UCSD-AML1 (cell line): ENCODE measurements at regions not wholly inside any gene's neighbourhood (a gene's known extent, or its start where the extent isn't known, plus 50 kb on each side); places are given as distances from the start of the nearest gene placed in this dataset.

Experiments used
- DNase-seq: peaks from one replicate; lab custom pipeline; 2025; ENCODE audit not compliant: unreplicated experiment; lab: John Stamatoyannopoulos, UW

DNA sequence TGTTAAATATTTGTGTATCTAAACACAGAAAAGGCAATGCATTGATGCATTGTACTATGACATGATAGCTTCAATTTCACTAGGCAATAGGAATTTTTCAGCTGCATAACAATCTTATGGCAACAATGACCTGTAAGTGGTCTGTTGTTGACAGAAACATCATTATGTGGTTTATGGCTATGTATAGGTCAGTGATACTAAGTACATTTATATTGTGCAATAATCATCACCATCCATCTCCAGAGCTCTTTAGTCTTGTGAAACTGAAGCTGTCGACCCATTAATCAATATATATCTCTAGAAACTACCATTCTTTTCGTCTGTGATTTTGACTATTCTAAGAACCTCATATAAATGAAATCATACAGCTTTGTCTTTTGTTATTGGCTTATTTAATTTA, 200.1 kb upstream of the ZNF717 start:
- DNase-seq: no peak

DNA sequence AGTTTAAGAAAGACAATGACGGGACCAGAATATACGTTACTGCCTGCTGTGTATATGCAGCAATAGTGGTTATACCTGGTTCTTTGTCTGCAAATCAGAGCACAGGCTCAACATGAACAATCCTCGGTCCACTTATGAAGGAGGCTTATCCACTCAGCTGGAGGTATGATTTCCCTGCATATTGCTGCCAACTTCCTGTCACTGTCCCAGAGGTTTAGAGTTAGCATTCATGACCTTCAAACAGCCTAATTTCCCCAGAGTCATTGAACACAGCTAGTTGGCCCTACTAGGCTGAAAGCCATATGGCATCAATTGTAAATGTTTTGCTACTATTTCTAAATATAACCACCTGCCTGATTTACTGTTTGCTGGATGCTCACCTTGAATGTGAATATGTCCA, 224.9 kb upstream of the ZNF717 start:
- no peak for DNase-seq

DNA sequence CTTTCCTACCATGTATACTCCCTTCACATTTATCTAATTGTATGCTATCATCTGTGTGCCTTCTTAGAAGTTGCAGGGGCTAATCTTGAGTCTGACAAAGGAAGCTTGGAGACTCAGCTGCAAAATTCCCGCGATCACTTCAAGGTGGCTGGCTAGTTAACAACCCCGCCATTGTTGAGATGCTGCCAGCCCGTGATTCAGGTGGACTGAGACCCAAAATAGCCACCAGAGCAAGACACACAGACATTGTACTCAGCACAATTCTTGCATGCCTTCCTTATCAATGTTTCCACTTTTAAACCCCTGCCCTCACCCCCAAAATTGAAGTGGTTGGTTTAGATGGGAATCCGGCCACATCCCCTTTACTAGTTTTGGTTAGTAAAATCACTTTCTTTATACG, 225.8 kb upstream of the ZNF717 start:
- no peak for DNase-seq

DNA sequence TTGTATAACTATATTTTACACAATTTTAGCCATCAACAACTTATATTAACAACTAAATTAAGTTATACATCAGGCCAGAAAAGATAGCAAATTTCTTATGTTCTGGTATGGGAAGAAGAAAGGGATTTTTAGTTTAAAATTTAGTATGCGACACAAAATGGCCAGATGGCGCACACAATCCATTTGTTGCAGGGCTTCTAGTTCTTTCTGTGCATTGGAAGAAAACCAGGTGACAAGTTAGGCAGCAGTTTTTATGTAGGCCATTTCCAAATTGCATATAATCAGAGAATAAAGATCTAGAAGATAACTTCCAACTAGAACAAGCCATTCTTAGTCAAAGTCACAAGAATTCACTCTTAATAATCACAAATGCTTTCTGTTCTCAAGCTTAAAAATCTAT, 230.1 kb upstream of the ZNF717 start:
- DNase-seq: no peak

DNA sequence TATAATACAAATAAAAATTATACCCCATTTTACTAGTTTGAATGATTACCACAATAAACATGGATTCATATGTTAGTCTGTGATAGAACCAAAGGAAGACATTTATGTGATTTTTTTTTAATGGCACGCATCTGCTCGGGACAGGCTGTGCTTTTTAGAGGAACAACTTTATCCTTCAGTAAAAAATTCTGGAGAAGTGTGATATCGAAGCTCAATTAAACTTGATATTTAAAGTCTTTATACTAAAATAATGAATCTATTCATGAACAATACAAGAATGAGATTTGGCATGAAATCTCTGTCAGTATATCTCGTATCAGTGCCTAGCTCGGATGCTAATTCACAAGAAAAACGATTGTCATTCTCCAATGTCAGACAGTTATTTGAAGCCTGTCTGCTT, 230.8 kb upstream of the ZNF717 start:
- no peak for DNase-seq

DNA sequence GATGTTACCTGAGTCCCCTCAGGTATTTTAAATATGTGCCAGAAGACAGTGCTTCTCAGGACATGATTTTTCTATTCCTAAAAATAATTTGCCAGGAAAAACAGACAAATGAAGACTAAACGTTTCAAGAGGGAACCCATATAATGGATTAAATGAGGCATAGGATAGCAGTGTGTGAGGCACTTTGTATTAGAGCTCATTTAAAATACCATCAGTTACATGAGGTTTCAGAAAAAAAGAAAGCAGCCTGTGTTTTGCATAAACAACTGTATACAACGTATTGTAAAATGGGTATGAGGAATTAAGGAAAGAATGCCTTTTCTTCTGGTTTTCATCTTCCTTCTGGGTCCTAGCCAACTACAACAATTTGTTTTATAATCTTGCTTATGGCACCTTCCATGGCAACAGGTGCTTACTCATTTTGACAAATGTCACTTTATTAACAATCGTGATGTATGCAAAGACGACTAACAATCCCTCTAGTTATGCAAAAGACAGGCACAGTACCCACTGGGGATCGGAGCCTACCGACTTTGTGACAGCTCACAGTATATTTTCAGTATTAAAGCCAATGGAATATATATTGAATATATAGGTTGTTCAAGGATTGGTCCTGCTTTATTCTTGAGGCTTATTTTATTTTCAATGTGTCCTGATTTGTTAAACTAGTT, 231.6 kb upstream of the ZNF717 start:
- DNase-seq: no peak

DNA sequence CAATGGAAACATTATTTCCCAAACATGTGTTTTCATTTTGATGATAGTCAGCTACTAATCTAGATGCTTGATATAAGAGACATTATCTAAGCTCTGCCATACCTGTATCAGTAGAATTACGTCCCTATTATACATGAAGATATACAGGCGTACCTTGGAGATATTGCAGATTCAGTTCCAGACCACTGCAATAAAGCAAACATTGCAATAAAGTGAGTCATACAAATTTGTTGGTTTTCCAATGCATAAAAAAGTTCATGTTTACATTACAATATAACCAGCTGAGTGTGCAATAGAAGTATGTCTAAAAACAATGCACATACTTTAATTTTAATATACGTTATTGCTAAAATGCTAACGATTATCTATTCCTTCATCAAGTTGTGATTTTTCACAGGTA, 236.0 kb upstream of the ZNF717 start:
- DNase-seq: no peak

DNA sequence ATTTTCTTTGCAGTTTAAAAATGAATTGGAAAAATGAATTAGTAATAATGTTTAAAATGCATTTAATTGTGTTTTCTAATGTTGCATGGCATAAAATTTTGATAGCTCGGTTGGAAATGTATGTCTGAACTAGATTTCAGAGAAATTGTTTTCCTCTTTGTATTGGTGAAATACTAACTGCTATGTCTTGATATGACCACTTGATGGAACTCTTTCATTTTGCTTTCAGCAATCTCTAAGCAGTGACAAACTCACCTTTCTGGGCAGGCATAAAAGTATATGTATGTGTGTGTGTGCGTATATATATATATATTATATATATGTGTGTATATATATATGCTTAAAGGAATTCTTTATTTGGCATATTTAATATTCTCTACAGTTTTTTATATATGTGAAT, 239.3 kb upstream of the ZNF717 start:
- DNase-seq: no peak

DNA sequence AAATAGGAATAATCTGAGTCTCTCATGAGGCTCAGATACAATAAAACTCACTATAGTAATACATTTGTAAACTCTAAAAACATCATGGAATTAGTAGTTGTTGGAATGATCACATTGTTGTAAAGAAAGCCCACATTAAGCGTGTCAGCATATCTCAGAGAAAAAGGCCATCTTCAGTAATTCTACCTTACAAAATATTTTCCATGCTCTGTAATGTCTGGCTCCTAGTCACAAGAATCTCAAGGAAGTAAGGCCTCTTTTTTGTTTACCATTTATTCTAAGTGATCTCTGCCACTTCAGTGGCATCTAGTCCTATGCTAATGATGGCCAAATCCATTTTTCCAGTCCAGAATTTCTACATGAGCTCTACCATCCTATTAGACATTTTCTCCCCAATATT, 240.2 kb upstream of the ZNF717 start:
- DNase-seq: no peak

DNA sequence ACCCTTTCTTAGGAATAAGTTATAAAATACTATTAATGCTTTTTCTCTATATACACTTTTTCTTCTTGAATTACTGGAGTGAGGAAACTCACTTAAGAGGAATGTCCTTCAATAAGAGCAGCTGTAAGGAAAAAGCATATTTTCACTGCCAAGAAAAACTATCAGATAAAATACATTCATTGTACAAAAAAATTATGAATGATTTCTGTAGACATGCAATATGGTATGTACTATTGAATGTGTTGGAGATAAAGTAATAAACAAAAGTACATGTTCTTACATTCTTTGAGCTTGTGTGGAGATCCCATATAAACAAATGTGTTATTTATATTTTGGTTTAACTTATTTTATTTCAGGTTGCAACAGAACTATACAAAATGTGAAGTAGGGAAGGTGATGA, 241.0 kb upstream of the ZNF717 start:
- no peak for DNase-seq

DNA sequence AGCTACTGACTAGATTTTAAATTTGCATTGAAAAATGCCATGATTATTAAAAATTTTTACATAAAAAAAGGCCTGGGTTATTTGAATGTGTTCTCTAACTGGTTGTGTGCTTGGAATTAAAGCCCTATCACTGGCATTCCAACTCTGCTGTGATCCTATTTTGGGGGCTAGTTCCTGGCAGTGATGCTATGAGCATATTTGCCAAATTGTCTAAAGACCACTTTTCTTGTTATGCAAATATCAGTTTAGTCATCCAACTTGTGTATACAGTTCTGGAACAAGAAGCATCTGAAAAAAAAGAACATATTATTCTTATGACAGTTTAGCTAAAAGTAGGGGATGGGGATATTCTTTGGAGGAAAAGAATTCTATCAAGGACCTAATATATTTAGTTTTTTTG, 243.4 kb upstream of the ZNF717 start:
- no peak for DNase-seq

DNA sequence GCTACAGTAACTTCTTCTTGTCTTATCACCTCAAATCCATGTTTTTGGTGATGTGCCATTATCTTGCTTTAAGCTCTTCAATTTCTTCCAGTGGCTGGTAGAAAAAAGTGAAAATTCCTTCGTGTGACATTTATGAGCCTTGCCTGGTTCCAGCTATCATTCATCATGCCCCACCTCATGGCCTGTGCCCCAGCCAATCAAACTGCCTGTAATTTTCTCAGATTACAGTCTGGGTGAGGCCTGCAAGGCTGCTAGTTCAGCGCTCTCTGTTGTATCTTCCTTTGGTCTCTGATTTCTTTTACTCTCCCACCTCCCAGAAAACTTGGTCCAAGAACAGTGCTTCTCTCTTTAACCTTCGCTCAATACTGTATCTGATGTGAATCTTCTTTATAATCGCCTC, 249.3 kb upstream of the ZNF717 start:
- DNase-seq: no peak

DNA sequence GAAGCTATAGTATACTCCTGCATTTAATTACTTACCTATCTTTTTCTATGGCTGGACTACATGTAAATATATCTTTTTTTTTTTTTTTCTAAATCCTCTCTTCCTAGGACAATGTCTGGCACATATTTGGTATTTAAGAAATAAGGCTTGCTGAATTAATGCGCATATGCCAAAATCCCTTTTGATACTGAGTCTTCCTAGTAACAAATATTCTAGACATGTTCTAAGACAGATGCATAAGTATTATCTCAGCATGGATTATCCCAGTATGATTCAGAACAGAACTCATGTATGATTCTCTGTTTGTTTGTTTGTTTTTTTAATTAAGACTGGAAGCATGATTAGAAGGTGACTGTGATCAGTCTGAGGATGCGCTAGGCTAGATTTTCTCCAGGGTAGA, 249.8 kb upstream of the ZNF717 start:
- no peak for DNase-seq

DNA sequence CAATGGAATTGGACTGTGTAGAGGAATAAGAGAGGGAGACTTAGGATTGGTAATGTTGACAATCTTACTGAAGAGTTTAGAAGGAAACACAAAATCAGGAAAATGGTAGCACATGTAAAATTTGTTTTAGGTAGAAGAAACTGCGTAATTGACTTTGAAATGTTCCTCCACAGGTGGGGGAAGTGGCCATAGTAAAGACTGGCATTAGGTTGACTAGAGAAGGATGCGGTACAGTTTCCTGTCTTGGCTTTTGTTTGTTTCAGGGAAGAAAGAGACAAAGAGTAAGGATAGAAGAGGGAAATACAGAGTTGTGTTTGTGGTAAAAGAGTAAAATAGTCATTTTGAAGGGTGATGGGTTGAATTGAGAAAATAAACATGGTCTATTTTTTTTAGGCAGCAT, 253.6 kb upstream of the ZNF717 start:
- DNase-seq: no peak

DNA sequence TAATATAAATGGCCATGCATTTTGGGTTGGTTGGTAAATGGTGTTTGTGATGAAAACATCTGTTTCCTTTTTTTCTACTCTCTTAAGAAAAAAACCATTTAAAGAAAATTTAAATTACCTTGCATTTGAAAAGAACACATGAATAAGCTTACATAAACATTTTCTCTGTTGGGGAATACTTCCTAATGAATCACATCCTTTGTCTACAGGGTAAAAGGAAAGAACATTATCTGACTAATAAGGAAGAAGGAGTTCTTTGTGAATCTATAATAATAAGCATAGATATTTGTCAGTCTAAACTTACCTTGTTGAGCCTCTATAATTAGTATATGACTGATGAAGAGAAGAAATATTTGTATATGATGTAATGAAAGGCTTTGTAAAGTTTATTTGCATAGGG, 254.1 kb upstream of the ZNF717 start:
- no peak for DNase-seq

DNA sequence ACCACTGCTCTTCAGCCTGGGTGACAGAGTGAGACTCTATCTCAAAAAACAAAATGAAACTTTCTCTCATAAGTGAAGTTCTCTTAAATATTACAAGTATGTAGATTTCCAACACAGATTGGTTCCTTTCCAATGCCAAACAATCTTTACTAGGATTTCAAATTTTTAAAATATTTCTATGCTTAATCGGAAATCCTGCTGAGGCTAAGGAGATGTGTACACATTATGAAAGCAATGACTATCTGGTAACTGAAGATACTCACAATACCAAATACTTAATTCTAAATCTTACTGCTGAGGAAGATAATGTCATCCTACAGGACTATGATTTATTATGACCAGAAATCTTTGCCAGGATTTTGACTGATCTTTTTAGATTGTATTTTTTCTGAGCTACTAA, 255.6 kb upstream of the ZNF717 start:
- DNase-seq: no peak

DNA sequence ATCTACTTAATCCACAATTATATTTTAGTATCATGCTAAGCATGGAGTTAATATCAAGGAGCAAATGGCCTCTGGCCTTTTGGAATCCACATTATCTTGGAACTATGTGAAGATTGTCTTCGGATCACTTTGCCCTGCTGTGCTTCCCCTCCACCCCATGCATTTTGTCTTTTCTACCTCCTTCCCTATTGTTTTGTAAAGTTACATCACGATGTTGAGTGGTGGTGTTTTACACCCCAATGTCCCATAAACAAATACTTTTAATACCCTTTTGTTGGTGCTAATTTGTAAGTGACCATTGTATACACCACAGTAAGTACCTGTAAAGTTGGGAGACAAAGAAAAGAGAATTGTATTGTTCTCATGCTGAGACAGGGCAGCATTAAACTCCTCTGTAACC, 258.4 kb upstream of the ZNF717 start:
- no peak for DNase-seq

DNA sequence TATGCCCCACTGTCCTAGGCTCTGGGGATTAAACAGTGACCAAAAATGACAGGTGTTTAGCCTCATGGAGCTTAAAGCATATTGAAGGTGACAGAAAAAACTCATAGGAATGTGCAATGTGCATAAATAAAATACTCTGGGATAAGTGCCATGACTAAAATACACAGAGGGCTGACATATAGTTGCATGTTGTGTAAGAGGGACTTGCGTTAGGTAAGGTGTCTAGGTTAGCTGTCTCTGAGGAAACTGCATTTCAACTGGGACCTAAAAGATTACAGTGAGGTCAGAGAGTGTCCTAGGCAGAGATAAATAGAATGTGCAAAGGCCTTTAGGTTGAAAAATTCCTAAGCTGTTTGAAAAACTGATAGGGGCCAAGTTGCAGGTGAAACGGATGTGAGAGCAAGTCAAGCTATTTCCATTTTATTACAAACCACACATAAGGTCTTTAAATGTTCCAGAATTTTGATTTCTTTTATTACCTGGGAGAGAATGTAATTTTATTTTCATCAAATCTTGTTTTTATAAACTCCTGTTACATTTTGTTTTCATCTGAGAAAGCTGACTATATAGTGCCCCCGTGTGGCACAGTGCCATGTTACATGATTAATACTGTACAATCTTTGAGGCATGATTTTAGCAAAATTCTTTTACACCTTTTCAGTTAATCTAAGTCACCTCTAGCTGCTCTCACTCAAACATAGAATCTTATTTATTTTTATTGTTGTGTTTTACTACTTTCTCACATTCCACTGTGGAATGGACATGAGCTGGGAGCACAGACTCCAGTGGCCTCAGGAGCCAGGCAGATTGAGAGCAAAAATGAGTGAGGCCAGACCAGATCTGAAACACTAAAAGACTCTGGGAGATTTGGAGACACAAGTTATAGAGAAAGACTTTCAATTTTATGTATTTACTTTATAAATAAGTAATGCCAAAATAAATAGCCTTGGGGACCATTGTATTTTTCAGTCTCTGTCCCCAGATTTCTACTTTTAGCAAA, 259.6 kb upstream of the ZNF717 start:
- DNase-seq: peak; percentile 18

DNA sequence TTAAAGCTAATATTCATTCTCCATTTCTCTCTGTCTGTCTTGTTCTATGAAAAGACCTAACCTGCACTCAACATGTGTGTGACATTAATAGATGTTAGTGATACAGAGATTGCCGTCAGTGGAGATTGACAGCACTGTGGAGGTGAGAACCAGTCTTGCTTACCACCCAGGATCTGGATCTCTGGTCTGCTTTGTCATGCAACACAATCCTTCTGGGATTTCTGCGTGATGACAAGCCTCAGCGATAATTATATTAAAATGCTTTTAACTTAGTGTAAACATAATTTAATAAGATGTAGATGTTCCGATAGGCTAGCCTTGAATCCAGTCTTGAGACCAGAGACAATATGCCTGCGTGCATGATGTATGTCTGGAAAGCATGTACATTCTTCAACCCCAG, 262.0 kb upstream of the ZNF717 start:
- no peak for DNase-seq

DNA sequence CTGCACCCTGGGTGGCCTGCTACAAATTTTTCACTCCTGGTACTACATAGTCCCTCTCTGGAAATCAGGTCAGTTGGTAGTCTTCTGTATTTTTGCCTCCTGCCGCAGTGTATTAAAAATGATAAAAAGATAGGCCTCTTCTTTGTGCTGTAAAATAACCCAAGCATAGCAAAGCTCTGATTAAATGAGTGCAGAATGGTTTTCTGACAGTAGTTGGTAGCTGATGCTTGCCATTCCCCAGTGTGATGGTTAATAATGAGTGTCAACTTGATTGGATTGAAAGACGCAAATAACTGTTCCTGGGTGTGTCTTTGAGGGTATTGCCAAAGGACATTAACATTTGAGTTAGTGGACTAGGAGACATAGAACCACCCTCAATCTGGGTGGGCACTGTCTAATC, 264.4 kb upstream of the ZNF717 start:
- no peak for DNase-seq

DNA sequence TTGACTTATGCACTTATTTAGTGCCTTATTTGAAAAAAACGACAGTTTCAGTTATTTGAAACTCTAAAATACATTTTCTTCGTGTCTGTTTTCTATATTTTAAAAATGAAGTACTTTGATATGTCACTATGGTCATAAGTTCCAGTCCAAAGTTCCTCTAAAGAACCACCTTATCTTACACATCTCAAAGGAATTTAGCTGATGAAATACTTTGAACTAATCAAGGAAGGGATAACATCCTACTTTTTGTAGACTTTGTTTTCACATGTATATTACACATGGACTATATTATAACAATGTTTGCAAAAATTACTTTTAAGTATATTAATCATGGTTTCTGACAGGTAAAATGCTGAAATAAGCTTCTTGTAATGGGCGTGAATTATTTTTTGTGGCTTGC, 265.8 kb upstream of the ZNF717 start:
- DNase-seq: no peak

DNA sequence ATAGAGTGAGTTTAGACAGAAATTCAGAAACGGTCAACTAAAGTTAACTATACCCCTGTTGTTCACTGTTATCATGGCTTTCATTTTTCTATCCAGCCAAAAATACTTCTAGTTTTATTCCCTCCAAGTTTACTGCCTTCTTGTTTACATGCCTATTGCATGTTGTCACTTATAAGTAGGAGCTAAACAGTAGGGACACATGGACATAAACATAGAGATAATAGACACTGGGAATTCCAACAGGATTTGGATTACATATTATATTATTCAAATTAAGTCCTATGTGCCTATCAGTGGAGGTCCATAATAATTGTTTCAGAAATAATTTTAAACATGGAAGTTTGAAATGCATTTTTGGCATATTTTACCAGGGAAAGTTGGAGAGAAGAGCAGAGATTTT, 269.1 kb upstream of the ZNF717 start:
- DNase-seq: no peak

DNA sequence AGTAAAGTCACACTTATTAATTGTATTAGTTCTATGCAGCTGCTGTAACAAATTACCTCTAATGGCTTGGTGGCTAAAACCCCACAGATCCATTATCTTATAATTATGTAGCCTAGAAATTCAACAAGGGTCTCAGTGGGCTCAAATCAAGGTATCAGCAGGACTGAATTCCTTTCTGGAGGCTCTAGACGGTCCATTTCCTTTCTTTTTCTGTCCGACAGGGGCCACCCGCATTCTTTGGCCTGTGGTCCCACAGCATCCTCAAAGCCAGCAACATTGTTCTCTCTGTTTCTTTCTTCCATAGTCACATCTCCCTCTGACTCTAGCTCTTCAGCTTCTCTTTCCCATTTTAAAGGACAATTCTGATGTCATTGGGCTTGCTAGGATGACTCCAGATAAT, 276.3 kb upstream of the ZNF717 start:
- no peak for DNase-seq
